ENCODE measurements at regions not wholly inside any gene's neighbourhood (a gene's known extent, or its start where the extent isn't known, plus 50 kb on each side); places are given as distances from the start of the nearest gene placed in this dataset.
A peak's percentile ranks its signal among the peaks of the same experiment; 100 is the strongest.

GRCh38 chr14:21987937-21988336 lies 314.3 kb upstream of the OR4E1 start:
- Histone ChIP-seq H4K20me1 (ENCODE audit: insufficient read depth, low read length, poor library complexity, severe bottlenecking) (no peaks in the 10 kb centered on the region), H3K9me3 (ENCODE audit: insufficient read depth, low read depth, low read length) (no peaks in the 10 kb centered on the region), H3F3A (ENCODE audit: low read depth) (no peaks in the 10 kb centered on the region), H3K27me3 (ENCODE audit: insufficient read depth, low read length, poor library complexity, severe bottlenecking) (no peaks in the 10 kb centered on the region), H3K9ac (ENCODE audit: low read depth, low read length, poor library complexity, severe bottlenecking) (no peak overlapping the region), H2AFZ (ENCODE audit: low read length) (no peak overlapping the region), H3K4me2 (ENCODE audit: low read depth, low read length, poor library complexity, severe bottlenecking) (no peak overlapping the region), H3K79me2 (ENCODE audit: insufficient read depth, low read length) (no peaks in the 10 kb centered on the region), H3K4me3 (ENCODE audit: low read length, poor library complexity, severe bottlenecking) (no peak overlapping the region), H3K9me2 (replicated peaks; ENCODE audit: low read depth, low read length) (no peaks in the 10 kb centered on the region), H3K36me3 (ENCODE audit: insufficient read depth, low read length) (no peaks in the 10 kb centered on the region), H3K4me1 (ENCODE audit: insufficient read depth, low read length, poor library complexity, severe bottlenecking) (peaks cover 12% of the 10 kb centered on the region)
- TF ChIP-seq CTCF (conservative IDR thresholded peaks at IDR 0.05; ENCODE audit: low read length) (peak; percentile 85), EZH2phosphoT487 (IDR thresholded peaks at IDR 0.05; ENCODE audit: borderline replicate concordance) (no peak)

- Histone ChIP-seq H3K4me3 (ENCODE audit: low read length, poor library complexity, severe bottlenecking) (no peak overlapping the region), H3F3A (ENCODE audit: low read depth) (no peaks in the 10 kb centered on the region), H2AFZ (ENCODE audit: low read length) (no peak overlapping the region), H3K36me3 (ENCODE audit: insufficient read depth, low read length) (no peaks in the 10 kb centered on the region), H3K9ac (ENCODE audit: low read depth, low read length, poor library complexity, severe bottlenecking) (no peak overlapping the region), H4K20me1 (ENCODE audit: insufficient read depth, low read length, poor library complexity, severe bottlenecking) (no peaks in the 10 kb centered on the region), H3K27me3 (ENCODE audit: insufficient read depth, low read length, poor library complexity, severe bottlenecking) (no peaks in the 10 kb centered on the region), H3K4me1 (ENCODE audit: insufficient read depth, low read length, poor library complexity, severe bottlenecking) (peaks cover 4% of the 10 kb centered on the region), H3K9me2 (replicated peaks; ENCODE audit: low read depth, low read length) (no peaks in the 10 kb centered on the region), H3K4me2 (ENCODE audit: low read depth, low read length, poor library complexity, severe bottlenecking) (no peak overlapping the region), H3K79me2 (ENCODE audit: insufficient read depth, low read length) (no peaks in the 10 kb centered on the region), H3K9me3 (ENCODE audit: insufficient read depth, low read depth, low read length) (no peaks in the 10 kb centered on the region)
- TF ChIP-seq EZH2phosphoT487 (IDR thresholded peaks at IDR 0.05; ENCODE audit: borderline replicate concordance) (no peak), CTCF (conservative IDR thresholded peaks at IDR 0.05; ENCODE audit: low read length) (no peak)
Measured at GRCh38 chr14:21985081-21985480, 311.5 kb upstream of the OR4E1 start.

GRCh38 chr14:21978999-21979314 lies 305.3 kb upstream of the OR4E1 start:
- Histone ChIP-seq H3K9ac (ENCODE audit: low read depth, low read length, poor library complexity, severe bottlenecking) (peak overlapping the region; percentile 55), H4K20me1 (ENCODE audit: insufficient read depth, low read length, poor library complexity, severe bottlenecking) (no peaks in the 10 kb centered on the region), H3K4me1 (ENCODE audit: insufficient read depth, low read length, poor library complexity, severe bottlenecking) (peaks cover 22% of the 10 kb centered on the region), H2AFZ (ENCODE audit: low read length) (peak overlapping the region; percentile 78), H3K4me3 (ENCODE audit: low read length, poor library complexity, severe bottlenecking) (peak overlapping the region; percentile 70), H3K9me3 (ENCODE audit: insufficient read depth, low read depth, low read length) (no peaks in the 10 kb centered on the region), H3K4me2 (ENCODE audit: low read depth, low read length, poor library complexity, severe bottlenecking) (peak overlapping the region; percentile 83), H3K36me3 (ENCODE audit: insufficient read depth, low read length) (no peaks in the 10 kb centered on the region), H3K79me2 (ENCODE audit: insufficient read depth, low read length) (no peaks in the 10 kb centered on the region), H3K27me3 (ENCODE audit: insufficient read depth, low read length, poor library complexity, severe bottlenecking) (no peaks in the 10 kb centered on the region), H3K9me2 (replicated peaks; ENCODE audit: low read depth, low read length) (no peaks in the 10 kb centered on the region), H3F3A (ENCODE audit: low read depth) (no peaks in the 10 kb centered on the region; the same call in 1 of the 2 replicates)
- no peak for TF ChIP-seq CTCF (conservative IDR thresholded peaks at IDR 0.05; ENCODE audit: low read length)
- TF ChIP-seq EZH2phosphoT487 (IDR thresholded peaks at IDR 0.05; ENCODE audit: borderline replicate concordance), result no peak

Measured in Loucy (cell line).